ENCODE measurements at regions not wholly inside any gene's neighbourhood (a gene's known extent, or its start where the extent isn't known, plus 50 kb on each side); places are given as distances from the start of the nearest gene placed in this dataset.

- TF ChIP-seq CTCF (IDR thresholded peaks at IDR 0.05) (no peak), SMC3 (IDR thresholded peaks at IDR 0.05; ENCODE audit: low read depth, low read length) (no peak), CHD2 (IDR thresholded peaks at IDR 0.05; ENCODE audit: low read length, partially characterized antibody) (no peak), YY1 (IDR thresholded peaks at IDR 0.05; ENCODE audit: low read depth) (no peak), EP300 (IDR thresholded peaks at IDR 0.05; ENCODE audit: borderline replicate concordance in 1 of 2, low read depth in 1 of 2, low read length in 1 of 2) (no peak), RCOR1 (IDR thresholded peaks at IDR 0.05; ENCODE audit: low read length) (no peak), ZBTB33 (IDR thresholded peaks at IDR 0.05; ENCODE audit: borderline replicate concordance, low read depth) (no peak), TAF1 (IDR thresholded peaks at IDR 0.05; ENCODE audit: borderline replicate concordance, low read depth, low read length) (no peak), RAD21 (IDR thresholded peaks at IDR 0.05; ENCODE audit: low read length) (no peak)
- TF ChIP-seq, protein P1, sequence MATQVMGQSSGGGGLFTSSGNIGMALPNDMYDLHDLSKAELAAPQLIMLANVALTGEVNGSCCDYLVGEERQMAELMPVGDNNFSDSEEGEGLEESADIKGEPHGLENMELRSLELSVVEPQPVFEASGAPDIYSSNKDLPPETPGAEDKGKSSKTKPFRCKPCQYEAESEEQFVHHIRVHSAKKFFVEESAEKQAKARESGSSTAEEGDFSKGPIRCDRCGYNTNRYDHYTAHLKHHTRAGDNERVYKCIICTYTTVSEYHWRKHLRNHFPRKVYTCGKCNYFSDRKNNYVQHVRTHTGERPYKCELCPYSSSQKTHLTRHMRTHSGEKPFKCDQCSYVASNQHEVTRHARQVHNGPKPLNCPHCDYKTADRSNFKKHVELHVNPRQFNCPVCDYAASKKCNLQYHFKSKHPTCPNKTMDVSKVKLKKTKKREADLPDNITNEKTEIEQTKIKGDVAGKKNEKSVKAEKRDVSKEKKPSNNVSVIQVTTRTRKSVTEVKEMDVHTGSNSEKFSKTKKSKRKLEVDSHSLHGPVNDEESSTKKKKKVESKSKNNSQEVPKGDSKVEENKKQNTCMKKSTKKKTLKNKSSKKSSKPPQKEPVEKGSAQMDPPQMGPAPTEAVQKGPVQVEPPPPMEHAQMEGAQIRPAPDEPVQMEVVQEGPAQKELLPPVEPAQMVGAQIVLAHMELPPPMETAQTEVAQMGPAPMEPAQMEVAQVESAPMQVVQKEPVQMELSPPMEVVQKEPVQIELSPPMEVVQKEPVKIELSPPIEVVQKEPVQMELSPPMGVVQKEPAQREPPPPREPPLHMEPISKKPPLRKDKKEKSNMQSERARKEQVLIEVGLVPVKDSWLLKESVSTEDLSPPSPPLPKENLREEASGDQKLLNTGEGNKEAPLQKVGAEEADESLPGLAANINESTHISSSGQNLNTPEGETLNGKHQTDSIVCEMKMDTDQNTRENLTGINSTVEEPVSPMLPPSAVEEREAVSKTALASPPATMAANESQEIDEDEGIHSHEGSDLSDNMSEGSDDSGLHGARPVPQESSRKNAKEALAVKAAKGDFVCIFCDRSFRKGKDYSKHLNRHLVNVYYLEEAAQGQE (IDR thresholded peaks at IDR 0.05; ENCODE audit: low read depth, low read length) = no peak
- TF ChIP-seq, protein P2, sequence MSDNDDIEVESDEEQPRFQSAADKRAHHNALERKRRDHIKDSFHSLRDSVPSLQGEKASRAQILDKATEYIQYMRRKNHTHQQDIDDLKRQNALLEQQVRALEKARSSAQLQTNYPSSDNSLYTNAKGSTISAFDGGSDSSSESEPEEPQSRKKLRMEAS (IDR thresholded peaks at IDR 0.05; ENCODE audit: low read depth) = no peak
- TF ChIP-seq, protein P3, sequence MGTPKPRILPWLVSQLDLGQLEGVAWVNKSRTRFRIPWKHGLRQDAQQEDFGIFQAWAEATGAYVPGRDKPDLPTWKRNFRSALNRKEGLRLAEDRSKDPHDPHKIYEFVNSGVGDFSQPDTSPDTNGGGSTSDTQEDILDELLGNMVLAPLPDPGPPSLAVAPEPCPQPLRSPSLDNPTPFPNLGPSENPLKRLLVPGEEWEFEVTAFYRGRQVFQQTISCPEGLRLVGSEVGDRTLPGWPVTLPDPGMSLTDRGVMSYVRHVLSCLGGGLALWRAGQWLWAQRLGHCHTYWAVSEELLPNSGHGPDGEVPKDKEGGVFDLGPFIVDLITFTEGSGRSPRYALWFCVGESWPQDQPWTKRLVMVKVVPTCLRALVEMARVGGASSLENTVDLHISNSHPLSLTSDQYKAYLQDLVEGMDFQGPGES (IDR thresholded peaks at IDR 0.05; ENCODE audit: low read depth, low read length) = no peak
Observed at GRCh38 chr5:52469835-52470234, 317.9 kb upstream of the ITGA1 start.
